SJSA1 (cell line): ENCODE measurements at regions not wholly inside any gene's neighbourhood (a gene's known extent, or its start where the extent isn't known, plus 50 kb on each side); places are given as distances from the start of the nearest gene placed in this dataset.
"Not testable (repeated sequence)": the region's sequence is repeated elsewhere in the genome, so short reads cannot be mapped to it uniquely, and the experiment has no call there.

Source experiments
- DNase-seq, 2 experiments: peaks; one replicate each; pipeline ENCODE4 v3.0.0-alpha.2; 2015 to 2020; ENCODE audit warnings: low spot score in 2 of 2, low read depth in 1 of 2
- H3K27ac ChIP-seq: fragments of 250-450 bp; sonication (Bioruptor Pico); 2 replicates; pipeline ENCODE4 v1.5.1; 2020; ENCODE audit warnings: mild to moderate bottlenecking, moderate library complexity
- H3K27me3 ChIP-seq: fragments of 250-450 bp; sonication (Bioruptor Pico); replicated peaks from 2 replicates; pipeline ENCODE4 v1.5.1; 2020; ENCODE audit warnings: mild to moderate bottlenecking, moderate library complexity
- H3K36me3 ChIP-seq: fragments of 250-450 bp; sonication (Bioruptor Pico); 2 replicates; pipeline ENCODE4 v1.5.1; 2020; ENCODE audit warnings: mild to moderate bottlenecking
- H3K4me1 ChIP-seq: fragments of 250-450 bp; sonication (Bioruptor Pico); replicated peaks from 2 replicates; pipeline ENCODE4 v1.6.1; 2021; ENCODE audit warnings: mild to moderate bottlenecking
- H3K4me3 ChIP-seq: fragments of 250-450 bp; sonication (Bioruptor Pico); 2 replicates; pipeline ENCODE4 v1.5.1; 2020; ENCODE audit warnings: mild to moderate bottlenecking
- H3K9me3 ChIP-seq: fragments of 250-450 bp; sonication (Bioruptor Pico); replicated peaks from 2 replicates; pipeline ENCODE4 v1.5.1; 2020; ENCODE audit warnings: mild to moderate bottlenecking

- Histone ChIP-seq H3K9me3 (no peaks in the 10 kb centered on the region), H3K4me3 (no peak overlapping the region), H3K4me1 (peaks cover 60% of the 10 kb centered on the region), H3K27me3 (no peaks in the 10 kb centered on the region), H3K27ac (no peak overlapping the region), H3K36me3 (no peaks in the 10 kb centered on the region)
- DNase-seq, result no peak
These were observed 72.0 kb upstream of the DCLK2 start for GRCh38 chr4:150006197-150006596.

GRCh38 chr4:150007512-150007911 lies 70.7 kb upstream of the DCLK2 start:
- H3K27me3 ChIP-seq, result no peaks in the 10 kb centered on the region

GRCh38 chr4:150008546-150008945 lies 69.7 kb upstream of the DCLK2 start:
- Histone ChIP-seq H3K4me3 (no peak overlapping the region), H3K9me3 (no peaks in the 10 kb centered on the region), H3K27ac (no peak overlapping the region), H3K27me3 (no peaks in the 10 kb centered on the region), H3K4me1 (peaks cover 42% of the 10 kb centered on the region), H3K36me3 (no peaks in the 10 kb centered on the region)
- DNase-seq, result no peak

More at GRCh38 chr4:150007512-150007911, 70.7 kb upstream of the DCLK2 start:
- peaks cover 48% of the 10 kb centered on the region for H3K4me1 ChIP-seq
- no peaks in the 10 kb centered on the region for H3K36me3 ChIP-seq
- H3K4me3 ChIP-seq, result no peak overlapping the region
- DNase-seq, result peak; percentile 65 to 74
- H3K27ac ChIP-seq, result peak overlapping the region; percentile 59
- no peaks in the 10 kb centered on the region for H3K9me3 ChIP-seq

GRCh38 chr4:150009533-150009932 lies 68.7 kb upstream of the DCLK2 start:
- Histone ChIP-seq H3K9me3 (no peaks in the 10 kb centered on the region), H3K27ac (no peak overlapping the region), H3K4me3 (no peak overlapping the region), H3K27me3 (no peaks in the 10 kb centered on the region), H3K4me1 (peaks cover 32% of the 10 kb centered on the region), H3K36me3 (no peaks in the 10 kb centered on the region)
- no peak for DNase-seq

GRCh38 chr4:150010525-150011126 lies 67.6 kb upstream of the DCLK2 start:
- Histone ChIP-seq H3K27ac (no peak overlapping the region), H3K4me1 (peaks cover 22% of the 10 kb centered on the region), H3K27me3 (no peaks in the 10 kb centered on the region), H3K9me3 (no peaks in the 10 kb centered on the region), H3K4me3 (no peak overlapping the region), H3K36me3 (no peaks in the 10 kb centered on the region)
- DNase-seq, result peak in 1 of 2 experiments; percentile 53

- no peak for DNase-seq
- Histone ChIP-seq H3K36me3 (no peaks in the 10 kb centered on the region), H3K4me1 (peaks cover 1% of the 10 kb centered on the region), H3K27ac (no peak overlapping the region), H3K27me3 (no peaks in the 10 kb centered on the region), H3K4me3 (no peak overlapping the region), H3K9me3 (no peaks in the 10 kb centered on the region)
These were observed 65.3 kb upstream of the DCLK2 start for GRCh38 chr4:150012851-150013360.

GRCh38 chr4:150015910-150016309 lies 62.3 kb upstream of the DCLK2 start:
- not testable (repeated sequence) for H3K4me3 ChIP-seq, DNase-seq, H3K36me3 ChIP-seq, H3K9me3 ChIP-seq, H3K27ac ChIP-seq, H3K27me3 ChIP-seq, H3K4me1 ChIP-seq

GRCh38 chr4:150016621-150017020 lies 61.6 kb upstream of the DCLK2 start:
- not testable (repeated sequence) for H3K9me3 ChIP-seq, H3K27ac ChIP-seq, H3K4me3 ChIP-seq, DNase-seq, H3K27me3 ChIP-seq, H3K4me1 ChIP-seq, H3K36me3 ChIP-seq

GRCh38 chr4:150018257-150018656 lies 60.0 kb upstream of the DCLK2 start:
- no peaks in the 10 kb centered on the region for H3K36me3 ChIP-seq
- no peak overlapping the region for H3K4me3 ChIP-seq
- H3K27me3 ChIP-seq, result no peaks in the 10 kb centered on the region
- no peak for DNase-seq
- H3K27ac ChIP-seq, result no peak overlapping the region
- H3K4me1 ChIP-seq, result no peaks in the 10 kb centered on the region
- H3K9me3 ChIP-seq, result no peaks in the 10 kb centered on the region

GRCh38 chr4:150021483-150021882 lies 56.8 kb upstream of the DCLK2 start:
- no peak for DNase-seq

GRCh38 chr4:150023489-150023888 lies 54.8 kb upstream of the DCLK2 start:
- Histone ChIP-seq H3K4me3 (no peak overlapping the region), H3K4me1 (no peaks in the 10 kb centered on the region), H3K9me3 (0 out of 2 replicates have a peak, but pooled peaks cover 2% of the 10 kb centered on the region), H3K36me3 (no peaks in the 10 kb centered on the region), H3K27me3 (no peaks in the 10 kb centered on the region), H3K27ac (no peak overlapping the region)
- DNase-seq, result no peak

More at GRCh38 chr4:150021483-150021882, 56.8 kb upstream of the DCLK2 start:
- Histone ChIP-seq H3K4me3 (no peak overlapping the region), H3K27me3 (no peaks in the 10 kb centered on the region), H3K4me1 (no peaks in the 10 kb centered on the region), H3K36me3 (no peaks in the 10 kb centered on the region), H3K9me3 (no peaks in the 10 kb centered on the region), H3K27ac (no peak overlapping the region)

GRCh38 chr4:150026987-150027386 lies 51.3 kb upstream of the DCLK2 start:
- not testable (repeated sequence) for H3K27me3 ChIP-seq, H3K36me3 ChIP-seq, DNase-seq, H3K9me3 ChIP-seq, H3K27ac ChIP-seq, H3K4me3 ChIP-seq, H3K4me1 ChIP-seq
